ENCODE measurements at regions not wholly inside any gene's neighbourhood (a gene's known extent, or its start where the extent isn't known, plus 50 kb on each side); places are given as distances from the start of the nearest gene placed in this dataset.

GRCh38 chr13:99702687-99703319, 201.5 kb downstream of the TM9SF2 start:
- TF ChIP-seq CTCF (IDR thresholded peaks at IDR 0.05) (no peak), POLR2A (IDR thresholded peaks at IDR 0.05) (no peak)

Data from uterus (tissue), 2 donors.